Activated naive CD8-positive, alpha-beta T cell treated with anti-CD3 and anti-CD28 coated beads, Interleukin-2, amount 50 U/mL, for 24 hours (primary cell): ENCODE measurements at regions not wholly inside any gene's neighbourhood (a gene's known extent, or its start where the extent isn't known, plus 50 kb on each side); places are given as distances from the start of the nearest gene placed in this dataset.
A peak's percentile ranks its signal among the peaks of the same experiment; 100 is the strongest.

ENCODE experiments used
- ATAC-seq: fragments of 150-1000 bp; cut with Tn5 transposase; one replicate; pipeline ENCODE4 v1.10.0; 2021
- DNase-seq: peaks from one replicate; pipeline ENCODE4 v3.0.0; 2021
- H3K27ac Mint-ChIP-seq: one replicate; pipeline ENCODE4 v1.8.0; 2021; ENCODE audit warnings: mild to moderate bottlenecking, mixed read lengths
- H3K27me3 Mint-ChIP-seq: one replicate; pipeline ENCODE4 v1.8.0; 2021; ENCODE audit warnings: mixed read lengths
- H3K36me3 Mint-ChIP-seq: one replicate; pipeline ENCODE4 v1.8.0; 2021; ENCODE audit warnings: low read depth, mixed read lengths
- H3K4me1 Mint-ChIP-seq: one replicate; pipeline ENCODE4 v1.8.0; 2021; ENCODE audit warnings: mixed read lengths
- H3K4me3 Mint-ChIP-seq: one replicate; pipeline ENCODE4 v1.8.0; 2021; ENCODE audit warnings: mild to moderate bottlenecking, moderate library complexity, mixed read lengths
- H3K9me3 Mint-ChIP-seq: one replicate; pipeline ENCODE4 v1.8.0; 2021; ENCODE audit warnings: mixed read lengths

DNA sequence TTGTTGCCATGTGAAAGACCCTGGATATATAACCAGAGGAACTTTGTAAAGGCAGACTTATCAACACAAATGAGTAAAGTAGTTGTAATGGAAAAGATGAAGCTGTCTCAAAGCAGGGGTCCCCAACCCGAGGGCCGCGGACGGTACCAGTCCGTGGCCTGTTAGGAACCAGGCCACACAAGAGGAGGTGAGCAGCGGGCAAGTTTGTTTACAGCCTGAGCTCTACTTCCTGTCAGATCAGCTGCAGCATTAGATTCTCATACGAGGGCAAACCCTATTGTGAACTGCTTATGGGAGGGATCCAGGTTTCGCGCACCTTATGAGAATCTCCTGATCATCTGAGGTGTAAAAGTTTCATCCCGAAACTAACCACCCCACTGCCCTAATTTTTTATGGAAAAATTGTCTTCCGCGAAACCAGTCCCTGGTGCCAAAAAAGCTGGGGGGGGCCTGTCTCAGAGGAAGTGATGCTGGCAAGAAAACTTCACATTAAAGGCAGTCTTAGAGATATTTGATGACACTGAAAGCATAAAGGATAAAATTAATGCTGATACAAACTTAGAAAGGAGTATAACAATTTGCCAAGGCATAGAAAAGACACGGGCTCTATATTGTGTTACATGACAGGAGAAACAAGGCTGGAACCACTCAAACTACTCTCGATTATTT, 57.5 kb upstream of the MSTN start:
- Mint-ChIP-seq H3K4me1 (peaks cover 13% of the 10 kb centered on the region), H3K4me3 (peak overlapping the region; percentile 9), H3K27me3 (no peaks in the 10 kb centered on the region), H3K36me3 (no peaks in the 10 kb centered on the region), H3K9me3 (no peaks in the 10 kb centered on the region), H3K27ac (no peak overlapping the region)
- DNase-seq, result no peak
- peak; percentile 40 for ATAC-seq

DNA sequence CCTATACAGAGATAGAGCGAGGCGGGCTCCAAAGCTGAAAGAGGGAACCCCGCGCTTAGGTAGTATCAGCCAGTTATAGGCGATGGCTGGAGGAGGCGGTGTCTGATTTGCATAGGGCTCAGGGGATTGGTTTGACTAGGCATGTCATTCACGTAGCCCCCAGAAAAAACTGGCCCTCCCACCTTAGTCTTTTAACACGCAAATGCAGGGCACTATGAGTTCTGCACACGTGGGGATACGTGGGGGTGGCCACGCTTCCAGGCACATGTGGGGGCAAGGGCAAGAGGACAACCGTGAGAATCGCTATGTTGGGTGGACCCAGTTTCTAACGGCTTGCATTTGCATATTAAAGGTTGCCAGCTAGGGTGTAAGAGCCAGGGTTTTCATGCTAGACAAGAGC, 56.7 kb upstream of the MSTN start:
- peak; percentile 16 for DNase-seq
- Mint-ChIP-seq H3K4me1 (peaks cover 13% of the 10 kb centered on the region), H3K9me3 (no peaks in the 10 kb centered on the region), H3K4me3 (peak overlapping the region; percentile 52), H3K27ac (no peak overlapping the region), H3K27me3 (peaks cover 2% of the 10 kb centered on the region), H3K36me3 (no peaks in the 10 kb centered on the region)
- ATAC-seq, result peak; percentile 63

DNA sequence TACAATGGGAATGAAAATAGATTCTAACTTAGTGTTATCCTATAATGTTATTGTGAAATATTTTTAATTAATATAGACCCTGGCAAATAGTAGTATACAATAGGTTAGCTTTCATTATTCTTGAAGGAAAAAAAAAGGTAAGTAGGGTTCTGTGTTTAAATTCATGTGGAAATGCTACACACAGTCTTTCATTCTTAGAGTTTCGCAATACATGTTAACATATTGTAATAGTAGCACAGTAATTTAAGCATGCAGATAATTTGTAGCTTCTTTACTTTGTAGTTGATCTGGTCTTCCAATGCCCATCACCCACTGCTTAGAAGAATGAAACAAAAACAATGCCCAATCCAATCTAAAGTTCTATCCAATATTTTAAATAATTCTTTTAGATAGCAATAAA, 54.8 kb upstream of the MSTN start:
- no peak for ATAC-seq
- DNase-seq, result no peak
- H3K36me3 Mint-ChIP-seq, result no peaks in the 10 kb centered on the region
- H3K9me3 Mint-ChIP-seq, result no peaks in the 10 kb centered on the region
- H3K27ac Mint-ChIP-seq, result no peak overlapping the region
- H3K4me3 Mint-ChIP-seq, result no peak overlapping the region
- H3K4me1 Mint-ChIP-seq, result peaks cover 13% of the 10 kb centered on the region
- H3K27me3 Mint-ChIP-seq, result peaks cover 2% of the 10 kb centered on the region

DNA sequence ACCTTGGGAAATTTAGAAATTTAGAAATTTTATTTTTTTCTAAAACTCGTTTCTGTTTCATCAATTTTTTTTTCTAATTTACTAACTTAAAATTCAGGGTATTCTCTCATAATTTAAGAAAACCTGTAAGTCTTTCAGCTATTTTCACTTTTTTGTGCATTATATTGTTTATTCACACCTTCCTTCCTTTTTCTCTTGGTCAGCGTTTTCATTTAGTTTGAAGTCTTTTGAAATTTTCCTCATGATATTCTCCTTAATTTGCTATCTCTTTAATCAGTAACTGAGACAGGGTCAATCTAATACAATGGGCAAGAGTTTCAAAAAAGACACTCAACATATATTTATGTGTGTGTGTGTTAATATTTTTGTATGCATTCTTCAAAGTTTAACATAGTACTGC, 50.5 kb upstream of the MSTN start:
- DNase-seq (no peak), ATAC-seq (no peak)
- Mint-ChIP-seq H3K4me1 (no peaks in the 10 kb centered on the region), H3K4me3 (no peak overlapping the region), H3K9me3 (no peaks in the 10 kb centered on the region), H3K27me3 (peaks cover 2% of the 10 kb centered on the region), H3K27ac (no peak overlapping the region), H3K36me3 (no peaks in the 10 kb centered on the region)
